ENCODE measurements at regions not wholly inside any gene's neighbourhood (a gene's known extent, or its start where the extent isn't known, plus 50 kb on each side); places are given as distances from the start of the nearest gene placed in this dataset.

GRCh38 chr3:10761583-10761982, 54.4 kb upstream of the SLC6A11 start:
- DNase-seq (ENCODE audit: low read depth): no peak
- no peak overlapping the region for H3K4me3 ChIP-seq (ENCODE audit: low read depth, low read length)
- TF ChIP-seq CTCF (IDR thresholded peaks at IDR 0.05; ENCODE audit: control insufficient read depth, extremely low read depth, insufficient read depth): no peak

- DNase-seq (ENCODE audit: low read depth): no peak
- H3K4me3 ChIP-seq (ENCODE audit: low read depth, low read length): no peak overlapping the region
- TF ChIP-seq CTCF (IDR thresholded peaks at IDR 0.05; ENCODE audit: control insufficient read depth, extremely low read depth, insufficient read depth): no peak
Observed at GRCh38 chr3:10762116-10762515, 53.9 kb upstream of the SLC6A11 start.

GRCh38 chr3:10762611-10763247, 53.3 kb upstream of the SLC6A11 start:
- no peak overlapping the region for H3K4me3 ChIP-seq (ENCODE audit: low read depth, low read length)
- no peak for DNase-seq (ENCODE audit: low read depth)
- no peak for TF ChIP-seq CTCF (IDR thresholded peaks at IDR 0.05; ENCODE audit: control insufficient read depth, extremely low read depth, insufficient read depth)

- TF ChIP-seq CTCF (IDR thresholded peaks at IDR 0.05; ENCODE audit: control insufficient read depth, extremely low read depth, insufficient read depth): no peak
- DNase-seq (ENCODE audit: low read depth): no peak
- H3K4me3 ChIP-seq (ENCODE audit: low read depth, low read length): no peak overlapping the region
Observed at GRCh38 chr3:10763248-10763620, 52.8 kb upstream of the SLC6A11 start.

GRCh38 chr3:10763817-10764258, 52.2 kb upstream of the SLC6A11 start:
- TF ChIP-seq CTCF (IDR thresholded peaks at IDR 0.05; ENCODE audit: control insufficient read depth, extremely low read depth, insufficient read depth): no peak
- DNase-seq (ENCODE audit: low read depth): no peak
- no peak overlapping the region for H3K4me3 ChIP-seq (ENCODE audit: low read depth, low read length)

- DNase-seq (ENCODE audit: low read depth): no peak
- TF ChIP-seq CTCF (IDR thresholded peaks at IDR 0.05; ENCODE audit: control insufficient read depth, extremely low read depth, insufficient read depth): no peak
Observed at GRCh38 chr3:10764259-10765051, 51.6 kb upstream of the SLC6A11 start.

More at GRCh38 chr3:10764259-10765051, 51.6 kb upstream of the SLC6A11 start:
- H3K4me3 ChIP-seq (ENCODE audit: low read depth, low read length): no peak overlapping the region

Data from LNCaP clone FGC (cell line).